NOMO-1 treated with DMSO at 0.1 percent for 48 hours (cell line): ENCODE measurements at regions not wholly inside any gene's neighbourhood (a gene's known extent, or its start where the extent isn't known, plus 50 kb on each side); places are given as distances from the start of the nearest gene placed in this dataset.

Source experiments
- DNase-seq: peaks from one replicate; lab custom pipeline; 2025; ENCODE audit not compliant: unreplicated experiment; lab: John Stamatoyannopoulos, UW

- peak; percentile 16 for DNase-seq
These were observed 855.5 kb upstream of the MAP3K7 start for GRCh38 chr6:91442342-91442741.

- no peak for DNase-seq
These were observed 851.7 kb upstream of the MAP3K7 start for GRCh38 chr6:91438570-91438969.

DNA sequence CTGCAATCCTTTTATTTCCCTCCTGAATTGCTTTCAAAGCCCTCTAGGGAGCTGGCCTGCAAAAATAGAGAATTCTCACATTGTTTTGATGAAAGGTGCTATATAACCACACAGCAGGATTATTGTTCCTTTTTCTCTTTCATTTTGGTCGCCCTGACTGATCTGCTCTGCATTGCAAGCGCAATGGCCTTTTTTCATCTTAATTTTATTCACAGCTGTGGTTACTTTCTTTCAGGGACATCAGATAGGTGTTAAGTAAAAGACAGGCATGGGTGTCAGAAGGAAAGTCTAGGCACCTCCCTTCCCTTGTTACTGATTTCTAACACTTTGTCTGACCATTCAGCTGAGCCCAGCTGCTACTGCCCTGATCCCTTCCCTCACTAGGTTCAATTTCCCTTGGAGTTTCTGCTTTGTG lies 850.5 kb upstream of the MAP3K7 start:
- no peak for DNase-seq

DNA sequence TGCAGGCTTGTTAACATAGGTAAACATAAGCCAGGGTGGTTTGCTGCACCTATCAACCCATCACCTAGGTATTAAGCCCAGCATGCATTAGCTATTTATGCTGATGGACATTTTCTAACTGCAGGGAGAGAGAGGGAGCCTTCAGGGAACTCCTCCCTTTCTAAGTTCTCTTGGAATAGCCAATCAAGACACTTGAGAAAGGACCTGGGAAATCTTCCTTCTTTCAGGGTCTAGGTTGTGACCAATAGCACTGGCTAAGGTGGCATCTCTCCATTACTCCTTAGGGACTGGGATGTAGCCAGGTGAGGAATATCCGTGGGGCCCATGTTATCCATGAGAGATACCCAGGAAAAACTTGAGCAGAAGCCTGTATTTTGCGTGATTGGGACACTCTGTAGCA lies 849.6 kb upstream of the MAP3K7 start:
- no peak for DNase-seq

GRCh38 chr6:91435630-91436029 lies 848.8 kb upstream of the MAP3K7 start:
- no peak for DNase-seq

DNA sequence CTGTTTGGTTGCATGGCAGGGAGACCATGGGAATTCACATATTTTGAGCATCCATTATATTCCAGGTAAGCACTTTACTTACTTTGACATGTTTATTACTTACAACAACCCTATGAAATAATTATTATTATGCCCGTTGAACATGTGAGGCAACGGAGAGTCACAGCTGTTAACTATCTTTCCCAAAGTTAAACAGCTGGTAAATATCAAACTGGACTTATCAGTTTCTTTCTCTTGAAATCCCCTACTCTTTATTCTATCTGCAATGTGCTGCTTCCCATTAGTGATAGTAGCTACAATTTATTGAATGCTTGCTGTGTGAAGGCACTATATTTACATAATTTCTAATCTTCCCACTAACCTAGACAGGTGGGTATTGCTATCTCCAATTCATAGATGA lies 847.7 kb upstream of the MAP3K7 start:
- DNase-seq, result no peak

GRCh38 chr6:91433660-91434534 lies 847.0 kb upstream of the MAP3K7 start:
- DNase-seq, result no peak

- DNase-seq, result no peak
These were observed 842.2 kb upstream of the MAP3K7 start for GRCh38 chr6:91428953-91429560.

GRCh38 chr6:91428296-91428695 lies 841.4 kb upstream of the MAP3K7 start:
- no peak for DNase-seq

- no peak for DNase-seq
These were observed 833.4 kb upstream of the MAP3K7 start for GRCh38 chr6:91420243-91420642.

GRCh38 chr6:91415031-91415605 lies 828.2 kb upstream of the MAP3K7 start:
- no peak for DNase-seq

GRCh38 chr6:91412532-91412931 lies 825.7 kb upstream of the MAP3K7 start:
- DNase-seq, result no peak

- no peak for DNase-seq
These were observed 820.8 kb upstream of the MAP3K7 start for GRCh38 chr6:91407706-91408105.

DNA sequence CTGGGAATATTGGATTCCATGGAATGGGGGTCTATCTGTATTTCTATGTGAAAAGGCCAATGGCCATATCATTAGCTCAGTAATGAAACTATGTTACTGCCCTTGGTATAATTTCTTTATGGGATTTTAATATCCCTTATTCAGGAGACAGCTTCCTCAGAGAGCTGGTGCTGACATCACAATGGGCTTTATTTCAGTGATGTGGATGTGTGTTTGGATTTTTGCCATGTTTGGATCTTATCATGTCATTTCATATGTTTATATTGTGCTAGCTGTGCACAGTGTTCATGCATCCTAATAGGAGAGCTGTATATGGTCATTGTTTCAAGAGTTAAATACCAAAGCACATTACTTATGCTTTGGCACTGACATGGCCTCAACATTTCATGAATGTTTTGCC lies 806.1 kb upstream of the MAP3K7 start:
- no peak for DNase-seq

DNA sequence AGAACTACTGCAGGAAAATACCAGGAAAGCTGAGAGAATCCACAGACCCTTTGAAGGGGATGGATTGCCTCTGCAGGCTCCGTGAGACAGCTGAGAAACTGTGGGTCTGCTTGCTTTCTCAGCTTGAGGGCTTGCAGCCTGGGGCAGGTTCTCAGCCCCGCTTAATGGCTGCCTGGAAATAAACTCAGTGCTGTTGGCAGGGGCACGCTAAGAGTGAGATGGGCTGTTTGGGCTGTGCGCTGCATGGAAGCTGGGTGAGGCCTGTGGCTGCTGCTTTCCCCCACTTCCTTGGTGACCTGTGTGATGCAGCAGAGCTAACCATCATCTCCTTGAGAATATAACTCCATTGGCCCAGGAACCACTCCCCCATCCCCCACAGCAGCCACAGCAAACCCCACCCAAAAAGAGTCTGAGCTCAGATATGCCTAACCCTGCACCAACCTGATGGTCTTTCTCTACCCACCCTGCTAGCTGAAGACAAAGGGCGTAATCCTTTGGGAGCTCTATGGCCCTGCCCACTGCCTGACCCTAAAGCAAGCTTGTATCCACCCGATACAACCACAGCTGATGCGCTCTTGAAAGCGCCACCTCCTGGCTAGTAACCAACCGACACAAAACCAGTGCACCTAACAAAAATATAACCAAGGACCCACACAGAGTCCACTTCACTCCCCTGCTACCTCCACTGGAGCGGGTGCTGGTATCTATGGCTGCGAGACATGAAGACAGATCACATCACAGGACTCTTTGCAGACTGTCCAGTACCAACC lies 800.6 kb upstream of the MAP3K7 start:
- DNase-seq, result no peak

DNA sequence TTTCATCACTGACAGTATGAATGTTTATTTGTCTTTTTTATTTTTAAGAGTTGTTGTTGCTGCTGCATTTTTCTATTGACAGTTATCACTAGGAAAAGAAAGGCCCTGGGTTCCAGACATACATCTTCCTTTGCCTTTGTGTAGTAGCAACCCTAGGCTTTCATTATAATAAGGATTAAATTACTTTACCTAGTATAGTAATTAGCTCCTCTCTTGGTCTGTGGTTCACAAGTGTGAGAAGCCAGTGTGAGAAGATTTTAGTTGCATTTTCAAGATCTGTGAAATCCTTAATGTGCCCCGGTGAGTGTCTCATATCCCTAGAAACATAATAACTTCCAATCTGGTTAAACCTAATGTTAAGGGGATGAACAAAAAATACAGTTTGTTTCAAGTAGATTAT lies 799.3 kb upstream of the MAP3K7 start:
- DNase-seq, result no peak

- no peak for DNase-seq
These were observed 796.3 kb upstream of the MAP3K7 start for GRCh38 chr6:91383207-91383606.

DNA sequence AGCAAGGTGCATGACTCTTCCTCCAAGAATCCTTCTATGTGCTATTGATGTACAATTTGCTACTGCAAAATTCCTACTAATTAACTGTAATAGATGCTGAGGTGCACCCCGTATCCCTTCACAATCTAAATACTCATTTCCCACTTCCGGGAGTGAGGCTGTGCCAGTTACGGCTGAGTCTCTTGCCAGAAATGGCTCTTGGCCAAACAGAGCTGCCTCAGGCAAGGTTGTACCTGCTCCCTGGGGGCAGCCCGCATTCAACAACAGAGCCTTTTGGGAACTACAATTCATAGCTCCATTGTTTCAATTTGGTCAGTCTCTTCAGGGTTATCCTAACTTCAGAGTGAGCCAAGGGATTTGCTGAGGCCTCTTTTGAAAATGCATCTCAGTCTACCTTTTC lies 789.8 kb upstream of the MAP3K7 start:
- DNase-seq, result no peak

GRCh38 chr6:91366781-91367180 lies 779.9 kb upstream of the MAP3K7 start:
- DNase-seq, result no peak

- no peak for DNase-seq
These were observed 772.1 kb upstream of the MAP3K7 start for GRCh38 chr6:91358986-91359385.

DNA sequence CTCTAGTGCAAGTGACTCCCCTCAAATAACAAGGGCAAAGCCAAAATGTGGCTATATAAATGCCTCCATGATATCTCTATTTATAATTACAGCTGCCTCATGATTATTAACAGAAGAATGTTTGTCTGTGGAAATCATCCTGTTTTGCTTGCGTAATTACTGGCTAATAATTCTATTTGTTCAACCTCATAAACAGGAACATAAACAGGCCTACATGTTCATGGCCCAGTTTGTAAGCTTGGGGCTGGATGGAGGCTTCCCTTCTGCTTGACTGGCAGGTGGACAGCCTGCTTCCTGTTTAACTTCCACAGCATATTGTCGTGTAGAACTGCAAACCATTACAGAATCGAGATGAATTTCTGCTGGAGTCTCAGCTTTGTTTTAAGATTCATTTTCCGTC lies 766.0 kb upstream of the MAP3K7 start:
- DNase-seq, result no peak

GRCh38 chr6:91352321-91352720 lies 765.4 kb upstream of the MAP3K7 start:
- no peak for DNase-seq
